ENCODE measurements at regions not wholly inside any gene's neighbourhood (a gene's known extent, or its start where the extent isn't known, plus 50 kb on each side); places are given as distances from the start of the nearest gene placed in this dataset.
A peak's percentile ranks its signal among the peaks of the same experiment; 100 is the strongest.

DNA sequence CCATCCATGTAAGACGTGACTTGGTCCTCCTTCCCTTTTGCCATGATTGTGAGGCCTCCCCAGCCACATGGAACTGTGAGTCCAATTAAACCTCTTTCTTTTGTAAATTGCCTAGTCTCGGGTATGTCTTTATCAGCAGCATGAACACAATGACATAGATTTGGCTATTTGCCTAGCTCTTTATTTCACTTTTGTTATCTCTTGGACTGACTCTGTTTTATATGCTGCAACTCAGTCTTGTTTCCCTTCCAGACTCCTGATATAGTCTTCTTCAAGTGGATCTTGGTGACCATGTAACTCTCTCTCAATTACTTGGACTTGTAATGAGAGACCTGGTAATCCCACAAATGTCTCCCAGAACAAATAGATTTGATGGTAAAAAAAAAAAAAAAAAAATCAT lies 627.6 kb downstream of the CCDC85A start:
- TF ChIP-seq, protein P1, sequence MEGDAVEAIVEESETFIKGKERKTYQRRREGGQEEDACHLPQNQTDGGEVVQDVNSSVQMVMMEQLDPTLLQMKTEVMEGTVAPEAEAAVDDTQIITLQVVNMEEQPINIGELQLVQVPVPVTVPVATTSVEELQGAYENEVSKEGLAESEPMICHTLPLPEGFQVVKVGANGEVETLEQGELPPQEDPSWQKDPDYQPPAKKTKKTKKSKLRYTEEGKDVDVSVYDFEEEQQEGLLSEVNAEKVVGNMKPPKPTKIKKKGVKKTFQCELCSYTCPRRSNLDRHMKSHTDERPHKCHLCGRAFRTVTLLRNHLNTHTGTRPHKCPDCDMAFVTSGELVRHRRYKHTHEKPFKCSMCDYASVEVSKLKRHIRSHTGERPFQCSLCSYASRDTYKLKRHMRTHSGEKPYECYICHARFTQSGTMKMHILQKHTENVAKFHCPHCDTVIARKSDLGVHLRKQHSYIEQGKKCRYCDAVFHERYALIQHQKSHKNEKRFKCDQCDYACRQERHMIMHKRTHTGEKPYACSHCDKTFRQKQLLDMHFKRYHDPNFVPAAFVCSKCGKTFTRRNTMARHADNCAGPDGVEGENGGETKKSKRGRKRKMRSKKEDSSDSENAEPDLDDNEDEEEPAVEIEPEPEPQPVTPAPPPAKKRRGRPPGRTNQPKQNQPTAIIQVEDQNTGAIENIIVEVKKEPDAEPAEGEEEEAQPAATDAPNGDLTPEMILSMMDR (IDR thresholded peaks at IDR 0.05; ENCODE audit: unreplicated experiment), result no peak
- H3K27me3 Mint-ChIP-seq (ENCODE audit: insufficient read depth, unreplicated experiment), result no peaks in the 10 kb centered on the region
- H3K4me1 Mint-ChIP-seq (ENCODE audit: insufficient read depth, unreplicated experiment), result peaks cover 18% of the 10 kb centered on the region
- peak overlapping the region; percentile 2 for H3K27ac Mint-ChIP-seq (ENCODE audit: low read depth, unreplicated experiment)
- no peaks in the 10 kb centered on the region for H3K9me3 Mint-ChIP-seq (ENCODE audit: unreplicated experiment)
- BruUV-seq (replicated peaks), result no TSS peak
- H3K4me3 Mint-ChIP-seq (ENCODE audit: unreplicated experiment), result no peak overlapping the region
- intact Hi-C loops (cut with micrococcal nuclease), result no loop called here
- CTCF ChIA-PET, result interaction anchor here (0.6 kb wide), 1 partner anchor 1080 kb away, joined by 3 read pairs; no protein-coding TSS in a partner anchor
- H3K36me3 Mint-ChIP-seq (ENCODE audit: insufficient read depth, unreplicated experiment), result no peaks in the 10 kb centered on the region
- POLR2A ChIA-PET, result interaction anchor here (1.4 kb wide), 1 partner anchor 628 kb away, joined by 3 read pairs; the partner anchor contains the start of gene CCDC85A
- DNase-seq (ENCODE audit: unreplicated experiment), result no peak

DNA sequence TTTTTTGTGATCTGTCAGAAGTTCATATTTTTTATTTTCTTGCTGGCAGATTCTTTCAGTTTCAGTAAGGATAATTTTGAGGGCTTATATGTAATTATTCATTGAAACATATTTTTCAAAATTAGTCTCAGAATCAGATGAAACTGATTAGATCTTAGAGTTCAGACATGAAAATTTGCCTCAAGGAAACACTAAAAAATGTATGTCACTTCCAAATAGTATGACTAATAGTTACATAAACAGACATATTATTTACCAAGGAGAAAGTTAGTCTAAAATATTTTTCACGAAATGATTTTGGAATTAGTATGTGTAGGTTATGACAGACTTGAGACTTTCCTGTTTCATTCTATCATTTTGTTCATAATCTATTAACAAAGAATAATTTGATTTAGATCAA lies 628.6 kb downstream of the CCDC85A start:
- peaks cover 1% of the 10 kb centered on the region for H3K9me3 Mint-ChIP-seq (ENCODE audit: unreplicated experiment)
- CTCF ChIA-PET, result no interaction called here
- H3K36me3 Mint-ChIP-seq (ENCODE audit: insufficient read depth, unreplicated experiment), result no peaks in the 10 kb centered on the region
- intact Hi-C loops (cut with micrococcal nuclease), result no loop called here
- no peaks in the 10 kb centered on the region for H3K27me3 Mint-ChIP-seq (ENCODE audit: insufficient read depth, unreplicated experiment)
- no peak for DNase-seq (ENCODE audit: unreplicated experiment)
- peak overlapping the region; percentile 2 for H3K27ac Mint-ChIP-seq (ENCODE audit: low read depth, unreplicated experiment)
- H3K4me3 Mint-ChIP-seq (ENCODE audit: unreplicated experiment), result no peak overlapping the region
- peaks cover 18% of the 10 kb centered on the region for H3K4me1 Mint-ChIP-seq (ENCODE audit: insufficient read depth, unreplicated experiment)
- BruUV-seq (replicated peaks), result no TSS peak
- TF ChIP-seq, protein P1 (IDR thresholded peaks at IDR 0.05; ENCODE audit: unreplicated experiment), result no peak
- POLR2A ChIA-PET, result no interaction called here

DNA sequence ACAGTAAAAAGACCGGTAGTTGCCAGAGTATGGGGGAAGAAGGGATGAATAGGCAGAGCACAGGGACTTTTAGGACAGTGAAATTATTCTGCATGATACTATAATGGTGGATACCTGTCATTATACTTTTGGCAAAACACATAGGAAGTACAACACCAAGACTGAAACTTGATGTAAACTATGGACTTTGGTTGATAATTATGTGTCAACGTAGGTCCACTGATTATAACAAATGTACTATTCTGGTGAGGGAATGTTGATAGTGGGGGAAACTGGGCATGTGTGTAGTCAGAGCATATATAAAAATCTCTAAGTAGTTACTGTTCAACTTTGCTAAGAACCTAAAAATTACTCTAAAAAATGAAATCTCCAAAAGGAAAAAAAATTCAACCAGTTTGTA lies 629.7 kb downstream of the CCDC85A start:
- H3K4me3 Mint-ChIP-seq (ENCODE audit: unreplicated experiment), result no peak overlapping the region
- no peaks in the 10 kb centered on the region for H3K27me3 Mint-ChIP-seq (ENCODE audit: insufficient read depth, unreplicated experiment)
- H3K27ac Mint-ChIP-seq (ENCODE audit: low read depth, unreplicated experiment), result no peak overlapping the region
- DNase-seq (ENCODE audit: unreplicated experiment), result no peak
- H3K4me1 Mint-ChIP-seq (ENCODE audit: insufficient read depth, unreplicated experiment), result peaks cover 18% of the 10 kb centered on the region
- BruUV-seq (replicated peaks), result no TSS peak
- ChIA-PET CTCF (no interaction called here), POLR2A (no interaction called here)
- TF ChIP-seq, protein P1 (IDR thresholded peaks at IDR 0.05; ENCODE audit: unreplicated experiment), result no peak
- H3K36me3 Mint-ChIP-seq (ENCODE audit: insufficient read depth, unreplicated experiment), result no peaks in the 10 kb centered on the region
- peaks cover 7% of the 10 kb centered on the region for H3K9me3 Mint-ChIP-seq (ENCODE audit: unreplicated experiment)
- intact Hi-C loops (cut with micrococcal nuclease), result no loop called here

DNA sequence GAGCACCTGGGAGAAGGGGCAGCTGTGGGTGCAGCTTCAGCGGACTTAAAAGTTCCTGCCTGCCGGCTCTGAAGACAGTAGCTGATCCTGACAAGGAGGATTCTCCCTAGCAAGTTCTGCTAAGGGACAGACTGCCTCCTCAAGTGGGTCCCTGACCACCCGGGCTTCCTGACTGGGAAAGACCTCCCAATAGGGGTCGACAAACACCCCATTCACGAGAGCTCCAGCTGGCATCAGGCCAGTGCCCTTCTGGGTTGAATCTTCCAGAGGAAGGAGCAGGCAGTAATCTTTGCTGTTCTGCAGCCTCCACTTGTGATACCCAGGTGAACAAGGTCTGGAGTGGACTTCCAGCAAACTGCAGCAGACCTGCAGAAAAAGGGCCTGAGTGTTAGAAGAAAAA lies 632.9 kb downstream of the CCDC85A start:
- intact Hi-C loops (cut with micrococcal nuclease), result no loop called here
- peaks cover 16% of the 10 kb centered on the region for H3K9me3 Mint-ChIP-seq (ENCODE audit: unreplicated experiment)
- CTCF ChIA-PET, result no interaction called here
- H3K27ac Mint-ChIP-seq (ENCODE audit: low read depth, unreplicated experiment), result no peak overlapping the region
- H3K36me3 Mint-ChIP-seq (ENCODE audit: insufficient read depth, unreplicated experiment), result no peaks in the 10 kb centered on the region
- BruUV-seq (replicated peaks), result no TSS peak
- POLR2A ChIA-PET, result no interaction called here
- no peak overlapping the region for H3K4me3 Mint-ChIP-seq (ENCODE audit: unreplicated experiment)
- DNase-seq (ENCODE audit: unreplicated experiment), result no peak
- H3K27me3 Mint-ChIP-seq (ENCODE audit: insufficient read depth, unreplicated experiment), result no peaks in the 10 kb centered on the region
- H3K4me1 Mint-ChIP-seq (ENCODE audit: insufficient read depth, unreplicated experiment), result peaks cover 13% of the 10 kb centered on the region
- TF ChIP-seq, protein P1 (IDR thresholded peaks at IDR 0.05; ENCODE audit: unreplicated experiment), result no peak
